ENCODE measurements at regions not wholly inside any gene's neighbourhood (a gene's known extent, or its start where the extent isn't known, plus 50 kb on each side); places are given as distances from the start of the nearest gene placed in this dataset.
A peak's percentile ranks its signal among the peaks of the same experiment; 100 is the strongest.

GRCh38 chr11:92376146-92376599 is 151.6 kb downstream of the FAT3 start:
- Histone ChIP-seq H3K9me3 (ENCODE audit: control insufficient read depth, insufficient read depth, low read length) (no peaks in the 10 kb centered on the region), H3K27ac (ENCODE audit: low read depth, low read length) (no peak overlapping the region), H3K27me3 (ENCODE audit: control insufficient read depth, insufficient read depth, low read length) (no peaks in the 10 kb centered on the region), H3K4me3 (ENCODE audit: low read depth, low read length) (no peak overlapping the region)
- ChIA-PET POLR2A (no interaction called here), CTCF (interaction anchor here (2.4 kb wide), 1 partner anchor 35 kb away, joined by 6 read pairs; no protein-coding TSS in a partner anchor)
- no peak for TF ChIP-seq CTCF (IDR thresholded peaks at IDR 0.05; ENCODE audit: low read depth, low read length)
- peak; percentile 38 for DNase-seq (ENCODE audit: low read depth, low spot score)

GRCh38 chr11:92376680-92377079 is 152.1 kb downstream of the FAT3 start:
- no peaks in the 10 kb centered on the region for H3K9me3 ChIP-seq (ENCODE audit: control insufficient read depth, insufficient read depth, low read length)
- H3K27ac ChIP-seq (ENCODE audit: low read depth, low read length), result no peak overlapping the region
- TF ChIP-seq CTCF (IDR thresholded peaks at IDR 0.05; ENCODE audit: low read depth, low read length), result no peak
- H3K27me3 ChIP-seq (ENCODE audit: control insufficient read depth, insufficient read depth, low read length), result no peaks in the 10 kb centered on the region
- H3K4me3 ChIP-seq (ENCODE audit: low read depth, low read length), result no peak overlapping the region
- POLR2A ChIA-PET, result no interaction called here
- CTCF ChIA-PET, result interaction anchor here (1.9 to 2.4 kb wide), 2 partner anchors 11 to 36 kb away, joined by 6 to 7 read pairs; no protein-coding TSS in a partner anchor
- no peak for DNase-seq (ENCODE audit: low read depth, low spot score)

GRCh38 chr11:92380882-92381281 is 156.3 kb downstream of the FAT3 start:
- no peak for TF ChIP-seq CTCF (IDR thresholded peaks at IDR 0.05; ENCODE audit: low read depth, low read length)
- Histone ChIP-seq H3K4me3 (ENCODE audit: low read depth, low read length) (no peak overlapping the region), H3K27ac (ENCODE audit: low read depth, low read length) (no peak overlapping the region), H3K27me3 (ENCODE audit: control insufficient read depth, insufficient read depth, low read length) (no peaks in the 10 kb centered on the region), H3K9me3 (ENCODE audit: control insufficient read depth, insufficient read depth, low read length) (no peaks in the 10 kb centered on the region)
- DNase-seq (ENCODE audit: low read depth, low spot score), result no peak
- CTCF ChIA-PET, result no interaction called here
- POLR2A ChIA-PET, result no interaction called here

GRCh38 chr11:92382311-92382710 is 157.7 kb downstream of the FAT3 start:
- DNase-seq (ENCODE audit: low read depth, low spot score), result no peak
- Histone ChIP-seq H3K27ac (ENCODE audit: low read depth, low read length) (no peak overlapping the region), H3K9me3 (ENCODE audit: control insufficient read depth, insufficient read depth, low read length) (no peaks in the 10 kb centered on the region), H3K4me3 (ENCODE audit: low read depth, low read length) (no peak overlapping the region), H3K27me3 (ENCODE audit: control insufficient read depth, insufficient read depth, low read length) (peaks cover 4% of the 10 kb centered on the region)
- CTCF ChIA-PET, result no interaction called here
- POLR2A ChIA-PET, result no interaction called here
- TF ChIP-seq CTCF (IDR thresholded peaks at IDR 0.05; ENCODE audit: low read depth, low read length), result no peak

- no peak for TF ChIP-seq CTCF (IDR thresholded peaks at IDR 0.05; ENCODE audit: low read depth, low read length)
- Histone ChIP-seq H3K9me3 (ENCODE audit: control insufficient read depth, insufficient read depth, low read length) (no peaks in the 10 kb centered on the region), H3K4me3 (ENCODE audit: low read depth, low read length) (no peak overlapping the region), H3K27ac (ENCODE audit: low read depth, low read length) (no peak overlapping the region), H3K27me3 (ENCODE audit: control insufficient read depth, insufficient read depth, low read length) (peaks cover 4% of the 10 kb centered on the region)
- ChIA-PET POLR2A (no interaction called here), CTCF (no interaction called here)
- no peak for DNase-seq (ENCODE audit: low read depth, low spot score)
These were observed 158.8 kb downstream of the FAT3 start for GRCh38 chr11:92383430-92383829.

Data from AG04450 (cell line).